ENCODE measurements at regions not wholly inside any gene's neighbourhood (a gene's known extent, or its start where the extent isn't known, plus 50 kb on each side); places are given as distances from the start of the nearest gene placed in this dataset.

- no peak for TF ChIP-seq CTCF (IDR thresholded peaks at IDR 0.05)
- no peak for TF ChIP-seq POLR2A (IDR thresholded peaks at IDR 0.05)
- TF ChIP-seq POLR2AphosphoS5 (IDR thresholded peaks at IDR 0.05): no peak
Measured at GRCh38 chr4:41485041-41485440, 52.9 kb upstream of the LIMCH1 start.

Measured in prostate gland (tissue), 2 donors.